SKM-1 treated with dmso at 0.1 percent for 144 hours (cell line): ENCODE measurements at regions not wholly inside any gene's neighbourhood (a gene's known extent, or its start where the extent isn't known, plus 50 kb on each side); places are given as distances from the start of the nearest gene placed in this dataset.
"Not testable (repeated sequence)": the region's sequence is repeated elsewhere in the genome, so short reads cannot be mapped to it uniquely, and the experiment has no call there.

ENCODE experiments used
- DNase-seq: peaks from one replicate; lab custom pipeline; 2025; ENCODE audit not compliant: unreplicated experiment; lab: John Stamatoyannopoulos, UW

- no peak for DNase-seq
Observed at GRCh38 chr6:140731741-140732140, 1357.3 kb upstream of the CITED2 start.

DNA sequence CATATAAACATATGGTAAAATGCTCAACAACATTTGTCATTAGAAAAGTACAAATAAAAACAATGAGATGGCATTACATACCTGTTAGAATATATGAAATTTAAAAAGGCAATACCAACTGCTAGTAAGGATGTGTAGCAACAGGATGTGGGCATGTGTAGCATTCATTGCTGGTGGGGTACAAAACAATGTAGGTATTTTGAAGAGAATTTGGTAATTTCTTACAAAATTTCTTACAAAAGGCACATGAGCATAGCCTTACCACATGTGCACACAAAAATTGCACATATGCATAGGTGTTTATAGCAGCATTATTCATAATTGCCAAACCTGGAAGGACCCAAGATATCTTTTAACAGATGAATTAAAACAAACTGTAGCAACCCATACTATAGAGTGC, 1355.1 kb upstream of the CITED2 start:
- DNase-seq, result no peak

GRCh38 chr6:140718021-140718420, 1343.6 kb upstream of the CITED2 start:
- DNase-seq, result no peak

- DNase-seq, result no peak
Observed at GRCh38 chr6:140713495-140713894, 1339.0 kb upstream of the CITED2 start.

DNA sequence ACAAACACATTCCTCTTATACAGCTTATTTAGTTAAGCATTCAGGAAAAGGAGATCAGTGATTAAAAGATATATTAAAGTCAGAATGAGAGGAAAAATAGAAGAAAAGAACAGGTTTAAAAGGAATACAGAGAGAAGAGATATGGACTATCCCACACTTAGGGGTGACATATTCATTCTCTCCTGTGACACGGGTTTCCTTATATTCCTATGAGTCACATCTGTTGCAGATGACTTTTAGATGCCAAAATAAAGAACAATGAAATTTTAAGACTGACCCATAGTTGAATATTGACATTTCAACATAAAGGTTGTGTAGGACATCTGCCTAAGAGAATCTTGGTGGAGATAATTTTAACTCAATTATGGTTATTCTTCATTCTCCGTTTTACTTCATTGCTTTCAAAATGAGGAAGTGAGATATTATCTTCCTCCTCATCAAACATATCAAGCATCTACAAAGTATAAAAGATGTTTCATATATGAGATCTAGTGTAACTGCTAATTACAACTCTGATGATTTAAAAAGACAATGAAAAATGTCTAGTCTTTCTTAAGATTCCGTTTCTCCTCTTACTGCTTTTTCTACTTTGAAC, 1336.7 kb upstream of the CITED2 start:
- DNase-seq, result peak; percentile 15

GRCh38 chr6:140708441-140708840, 1334.0 kb upstream of the CITED2 start:
- DNase-seq, result no peak

GRCh38 chr6:140704008-140704407, 1329.6 kb upstream of the CITED2 start:
- not testable (repeated sequence) for DNase-seq

GRCh38 chr6:140697585-140697984, 1323.1 kb upstream of the CITED2 start:
- no peak for DNase-seq

DNA sequence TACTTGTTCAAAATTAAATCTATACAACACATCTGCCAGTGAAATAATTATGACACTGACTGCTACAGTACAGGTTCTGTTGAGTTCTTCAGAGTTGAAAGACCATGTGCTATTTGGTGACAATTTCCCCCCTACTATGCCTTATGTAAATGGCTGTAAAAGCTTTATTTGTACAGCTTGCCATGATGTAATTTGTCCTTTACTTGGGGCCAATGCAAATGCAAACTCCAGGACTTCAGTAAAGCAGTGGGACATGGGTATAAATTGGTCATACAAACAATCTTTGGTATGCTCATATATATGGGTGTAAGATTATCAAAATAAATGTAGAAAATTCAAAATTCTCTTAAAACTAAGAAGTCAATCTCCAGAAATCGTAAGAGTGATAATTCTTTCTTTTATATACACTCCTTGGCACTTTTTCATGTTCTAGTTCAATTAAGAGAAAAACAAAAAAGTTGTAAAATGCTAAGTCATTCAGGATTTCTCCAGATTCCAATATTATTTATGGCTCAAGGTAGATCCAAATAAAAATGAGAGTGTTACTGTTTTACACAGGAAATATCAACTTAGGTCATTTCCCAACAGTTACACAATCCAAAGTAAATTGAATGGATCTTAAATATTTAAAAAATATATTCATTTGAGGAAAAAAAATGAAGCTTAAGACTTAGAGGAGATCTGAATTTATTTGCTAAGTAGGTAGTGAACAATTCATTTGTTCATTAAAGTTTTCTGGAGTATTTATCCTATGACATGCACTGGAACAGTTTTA, 1310.5 kb upstream of the CITED2 start:
- no peak for DNase-seq

DNA sequence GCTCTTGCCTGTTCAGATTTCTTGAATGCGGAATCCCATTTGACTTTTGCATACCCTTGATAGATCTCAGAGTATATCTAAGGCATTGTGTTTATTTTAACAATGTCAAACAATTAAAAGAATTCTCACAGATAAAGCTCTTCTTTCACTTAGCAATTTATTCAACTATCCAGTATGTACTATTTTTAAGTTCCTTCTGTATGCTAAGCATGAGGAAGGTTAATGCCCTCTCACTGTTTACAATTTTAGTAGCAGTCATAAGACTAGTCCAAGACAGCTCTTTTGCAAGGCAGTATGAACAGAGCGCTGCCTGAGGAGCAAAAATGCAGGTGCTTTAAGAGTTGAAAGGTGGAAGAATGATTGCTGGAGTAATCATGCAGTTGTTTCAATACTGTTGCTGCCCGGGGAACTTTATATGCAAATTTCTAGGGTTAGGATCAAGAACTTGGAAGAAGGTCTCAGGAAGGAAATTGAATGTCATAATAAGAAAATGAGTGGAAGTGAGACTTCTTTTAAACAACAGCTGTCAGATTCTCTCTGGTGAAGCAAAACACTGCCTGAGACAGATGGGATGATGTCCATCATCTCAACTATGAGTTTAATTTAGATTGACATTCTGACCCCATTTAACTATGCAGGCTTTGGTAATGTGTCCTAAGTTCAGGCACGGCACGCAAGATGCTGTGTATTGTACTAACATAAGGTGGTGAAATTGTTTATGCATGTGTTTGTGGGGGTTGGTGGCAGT, 1303.5 kb upstream of the CITED2 start:
- no peak for DNase-seq

- peak; percentile 16 for DNase-seq
Observed at GRCh38 chr6:140671926-140672325, 1297.5 kb upstream of the CITED2 start.

- DNase-seq, result no peak
Observed at GRCh38 chr6:140670021-140670420, 1295.6 kb upstream of the CITED2 start.

GRCh38 chr6:140669321-140669720, 1294.9 kb upstream of the CITED2 start:
- DNase-seq, result no peak

GRCh38 chr6:140663772-140664171, 1289.3 kb upstream of the CITED2 start:
- no peak for DNase-seq

DNA sequence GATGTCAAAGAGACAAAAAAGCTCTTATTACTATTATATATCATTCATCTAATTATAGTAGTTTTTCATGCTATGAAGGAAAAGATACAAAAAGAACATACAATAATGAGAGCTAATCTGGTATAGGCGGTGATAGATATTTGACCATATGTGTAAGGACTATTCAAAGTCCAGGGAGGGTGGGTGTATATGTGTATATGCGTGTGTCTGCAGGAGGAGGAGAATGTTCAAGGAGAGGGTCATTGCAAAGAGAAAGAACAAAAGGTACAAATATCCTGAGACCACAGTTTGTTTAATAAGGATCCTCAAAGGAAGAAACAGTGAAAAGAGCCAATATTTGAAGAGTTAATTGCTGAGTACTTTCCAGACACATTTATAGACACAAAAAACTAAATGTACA, 1288.6 kb upstream of the CITED2 start:
- DNase-seq, result no peak

- DNase-seq, result no peak
Observed at GRCh38 chr6:140661691-140662090, 1287.2 kb upstream of the CITED2 start.

- DNase-seq, result no peak
Observed at GRCh38 chr6:140660295-140660694, 1285.8 kb upstream of the CITED2 start.

DNA sequence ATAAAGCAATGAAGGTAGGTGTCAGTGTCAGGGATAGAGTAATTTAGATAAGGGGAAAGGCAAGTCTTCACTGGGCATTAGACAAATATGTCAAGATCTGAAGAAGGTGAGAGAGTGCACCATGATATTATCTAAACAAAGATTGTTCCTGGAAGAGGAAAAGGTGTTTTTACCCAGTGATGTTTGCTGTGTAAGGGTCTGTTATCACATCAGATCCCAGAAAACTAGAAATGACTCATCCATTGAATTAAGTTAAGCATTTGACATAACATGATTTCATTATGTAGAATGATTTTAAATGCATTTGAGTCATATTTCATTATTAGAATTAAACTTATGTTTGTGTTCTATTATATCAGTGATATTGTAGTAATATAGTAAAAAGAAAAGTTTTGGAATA, 1279.5 kb upstream of the CITED2 start:
- DNase-seq, result no peak

DNA sequence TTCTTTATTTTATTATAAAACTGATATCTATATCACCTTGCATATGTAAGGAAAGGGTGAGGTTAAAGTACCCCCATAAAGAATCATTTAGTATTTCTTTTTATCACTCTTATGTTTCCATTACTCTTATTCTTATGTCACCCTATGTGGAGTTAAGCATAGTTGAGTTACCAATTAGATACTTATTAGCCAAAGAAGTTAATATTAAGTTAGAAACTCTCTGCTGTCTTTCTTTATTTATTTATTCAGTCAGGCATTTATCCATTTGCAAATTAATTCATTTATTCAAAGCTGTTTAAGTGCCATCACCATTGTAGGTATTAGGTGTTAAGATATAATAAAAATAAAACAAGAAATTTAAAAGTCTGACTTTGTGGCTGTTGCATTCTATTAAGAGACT, 1279.1 kb upstream of the CITED2 start:
- no peak for DNase-seq

DNA sequence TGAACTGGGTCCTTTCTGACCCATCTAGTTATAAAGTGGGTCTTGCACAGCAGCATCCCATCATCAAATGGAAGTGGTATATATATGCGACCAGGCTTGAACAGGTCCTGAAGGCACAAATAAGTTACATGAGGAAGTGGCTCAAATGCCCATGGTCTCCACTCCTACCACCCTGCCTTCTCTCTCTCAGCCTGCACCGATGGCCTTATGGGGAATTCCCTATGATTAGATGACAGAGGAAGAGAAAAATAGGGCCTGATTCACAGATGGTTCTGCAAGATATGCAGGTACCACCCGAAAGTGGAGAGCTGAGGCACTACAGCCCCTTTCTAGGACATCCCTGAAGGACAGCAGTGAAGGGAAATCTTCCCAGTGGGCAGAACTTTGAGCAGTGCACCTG, 1275.1 kb upstream of the CITED2 start:
- DNase-seq, result not testable (repeated sequence)

DNA sequence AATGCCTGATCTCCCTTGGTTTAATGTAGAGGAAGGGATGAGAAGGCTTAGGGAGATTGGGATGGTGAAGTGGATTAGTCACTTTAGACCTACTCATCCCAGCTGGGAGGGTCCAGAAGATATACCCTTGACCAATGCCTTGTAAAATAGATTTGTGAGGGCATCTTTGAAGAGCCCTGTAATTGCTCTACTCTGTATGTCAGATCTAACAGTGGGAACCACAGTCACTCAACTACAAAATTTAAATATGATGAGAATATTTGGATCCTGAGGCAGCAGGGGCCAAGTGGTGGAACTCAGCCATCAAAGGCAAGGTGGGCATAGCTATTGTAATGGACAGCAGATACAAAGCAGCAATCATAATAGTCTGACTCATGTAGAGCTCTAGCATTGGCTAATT, 1272.9 kb upstream of the CITED2 start:
- not testable (repeated sequence) for DNase-seq

- DNase-seq, result no peak
Observed at GRCh38 chr6:140644017-140644416, 1269.6 kb upstream of the CITED2 start.
